ENCODE measurements at regions not wholly inside any gene's neighbourhood (a gene's known extent, or its start where the extent isn't known, plus 50 kb on each side); places are given as distances from the start of the nearest gene placed in this dataset.

GRCh38 chr1:228827019-228827418 lies 91.7 kb downstream of the RHOU start:
- TF ChIP-seq POLR2A (IDR thresholded peaks at IDR 0.05) = no peak
- TF ChIP-seq POLR2AphosphoS5 (IDR thresholded peaks at IDR 0.05) = no peak
- no peak for TF ChIP-seq CTCF (IDR thresholded peaks at IDR 0.05)
- TF ChIP-seq EP300 (IDR thresholded peaks at IDR 0.05) = no peak
